SU-DHL-6 (cell line): ENCODE measurements at regions not wholly inside any gene's neighbourhood (a gene's known extent, or its start where the extent isn't known, plus 50 kb on each side); places are given as distances from the start of the nearest gene placed in this dataset.

ENCODE experiments used
- H2AFZ ChIP-seq: fragments of 200-600 bp; sonication (generic); 2 replicates; pipeline ENCODE4 v1.6.1; 2014; ENCODE audit warnings: low read depth, mild to moderate bottlenecking, moderate library complexity, mixed read lengths, antibody characterized with exemption, low read length; ENCODE audit not compliant: severe bottlenecking
- H3F3A ChIP-seq: fragments of 200-600 bp; shearing (Covaris generic); 2 replicates; pipeline ENCODE4 v1.6.0; 2016; ENCODE audit warnings: antibody characterized with exemption, mild to moderate bottlenecking; ENCODE audit not compliant: insufficient read depth
- H3K27ac ChIP-seq: fragments of 200-600 bp; sonication (generic); 2 replicates; pipeline ENCODE4 v1.5.1; 2016; ENCODE audit warnings: low read depth, mild to moderate bottlenecking, low read length, moderate library complexity, mixed read lengths
- H3K27me3 ChIP-seq: fragments of 200-600 bp; sonication (generic), shearing (Covaris generic); 2 replicates; pipeline ENCODE4 v1.6.0; 2014; ENCODE audit warnings: mild to moderate bottlenecking, low read length
- H3K36me3 ChIP-seq: fragments of 200-600 bp; sonication (generic); 2 replicates; pipeline ENCODE4 v1.6.1; 2014; ENCODE audit warnings: mild to moderate bottlenecking, low read length, mixed read lengths
- H3K4me2 ChIP-seq: fragments of 300-600, 200-600 bp; shearing (Covaris generic), sonication (generic); 2 replicates; pipeline ENCODE4 v1.6.0; 2014; ENCODE audit warnings: low read length, low read depth, mild to moderate bottlenecking; ENCODE audit not compliant: poor library complexity, severe bottlenecking
- H3K4me3 ChIP-seq: fragments of 200-600 bp; sonication (generic); 2 replicates; pipeline ENCODE4 v1.5.1; 2014; ENCODE audit warnings: antibody characterized with exemption, low read length, mild to moderate bottlenecking, mixed read lengths; ENCODE audit not compliant: insufficient read depth, poor library complexity, severe bottlenecking
- H3K79me2 ChIP-seq: fragments of 200-600 bp; sonication (generic); 2 replicates; pipeline ENCODE4 v1.6.1; 2014; ENCODE audit warnings: mild to moderate bottlenecking, low read length, moderate library complexity; ENCODE audit not compliant: insufficient read depth
- H3K9ac ChIP-seq: fragments of 200-600 bp; sonication (generic); 2 replicates; pipeline ENCODE4 v1.7.0; 2014; ENCODE audit warnings: mild to moderate bottlenecking, low read length
- H3K9me2 ChIP-seq: fragments of 200-600 bp; sonication (generic); replicated peaks from 2 replicates; pipeline ENCODE4 v1.6.1; 2014; ENCODE audit warnings: low read length; ENCODE audit not compliant: insufficient read depth
- H3K9me3 ChIP-seq: fragments of 200-600 bp; sonication (generic); 2 replicates; pipeline ENCODE4 v1.6.1; 2014; ENCODE audit warnings: low read length, mixed read lengths; ENCODE audit not compliant: insufficient read depth
- H4K20me1 ChIP-seq: fragments of 200-600 bp; sonication (generic); 2 replicates; pipeline ENCODE4 v1.6.1; 2014; ENCODE audit warnings: low read depth, mild to moderate bottlenecking, antibody characterized with exemption, low read length, moderate library complexity, mixed read lengths
- EZH2phosphoT487 ChIP-seq: fragments of 200-600 bp; sonication (generic), shearing (Covaris generic); conservative IDR thresholded peaks from 2 replicates; pipeline ENCODE4 v1.6.1; 2018; ENCODE audit warnings: mild to moderate bottlenecking, antibody characterized with exemption, low read length, moderate library complexity, mixed read lengths
- TF ChIP-seq, protein P1 (sequence below): fragments of 200-600 bp; sonication (generic); IDR thresholded peaks from one replicate; pipeline ENCODE4 v1.5.1; 2017; ENCODE audit warnings: antibody characterized with exemption, mild to moderate bottlenecking, low read length, moderate library complexity; ENCODE audit not compliant: insufficient read depth, poor library complexity, severe bottlenecking

DNA sequence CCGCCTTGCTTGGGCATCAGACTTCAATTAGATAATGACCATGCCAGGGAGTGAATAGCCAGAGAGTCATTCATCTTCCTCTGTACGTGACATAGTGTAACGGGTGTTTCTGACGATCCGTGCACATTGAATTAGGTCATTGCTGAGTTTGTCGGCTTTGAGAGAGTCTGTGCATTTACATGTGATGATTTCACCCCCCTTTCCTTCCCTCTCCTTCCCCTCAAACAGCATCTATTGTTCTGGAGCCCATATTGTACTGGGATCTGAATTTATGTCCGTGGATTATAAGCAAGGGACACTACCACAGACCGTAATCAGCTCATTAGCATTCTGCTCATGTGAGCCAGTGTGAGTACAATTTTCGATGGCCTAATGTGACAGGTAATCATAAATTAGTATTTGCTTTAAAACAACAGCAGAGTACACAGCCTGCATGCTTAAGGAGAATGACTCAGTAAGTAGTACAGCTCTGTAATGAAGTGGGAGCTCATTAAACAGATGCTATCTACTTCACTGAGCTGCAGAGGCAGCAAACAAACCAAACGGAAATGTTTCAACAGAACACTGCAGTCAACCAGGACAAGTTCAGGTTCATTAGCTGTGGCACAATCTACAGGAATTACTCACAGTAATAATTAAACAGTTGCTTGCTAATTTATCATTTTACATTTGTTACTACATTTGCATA, 302.1 kb downstream of the CSNK1G3 start:
- Histone ChIP-seq H3K9me2 (no peaks in the 10 kb centered on the region), H3F3A (peaks cover 12% of the 10 kb centered on the region), H3K79me2 (no peaks in the 10 kb centered on the region), H3K9me3 (no peaks in the 10 kb centered on the region), H3K36me3 (no peaks in the 10 kb centered on the region), H4K20me1 (no peaks in the 10 kb centered on the region), H3K27me3 (no peaks in the 10 kb centered on the region), H3K27ac (peak overlapping the region; percentile 93), H3K4me3 (no peak overlapping the region), H3K9ac (peak overlapping the region; percentile 35), H2AFZ (peak overlapping the region; percentile 83), H3K4me2 (peak overlapping the region; percentile 48)
- TF ChIP-seq, protein P1, sequence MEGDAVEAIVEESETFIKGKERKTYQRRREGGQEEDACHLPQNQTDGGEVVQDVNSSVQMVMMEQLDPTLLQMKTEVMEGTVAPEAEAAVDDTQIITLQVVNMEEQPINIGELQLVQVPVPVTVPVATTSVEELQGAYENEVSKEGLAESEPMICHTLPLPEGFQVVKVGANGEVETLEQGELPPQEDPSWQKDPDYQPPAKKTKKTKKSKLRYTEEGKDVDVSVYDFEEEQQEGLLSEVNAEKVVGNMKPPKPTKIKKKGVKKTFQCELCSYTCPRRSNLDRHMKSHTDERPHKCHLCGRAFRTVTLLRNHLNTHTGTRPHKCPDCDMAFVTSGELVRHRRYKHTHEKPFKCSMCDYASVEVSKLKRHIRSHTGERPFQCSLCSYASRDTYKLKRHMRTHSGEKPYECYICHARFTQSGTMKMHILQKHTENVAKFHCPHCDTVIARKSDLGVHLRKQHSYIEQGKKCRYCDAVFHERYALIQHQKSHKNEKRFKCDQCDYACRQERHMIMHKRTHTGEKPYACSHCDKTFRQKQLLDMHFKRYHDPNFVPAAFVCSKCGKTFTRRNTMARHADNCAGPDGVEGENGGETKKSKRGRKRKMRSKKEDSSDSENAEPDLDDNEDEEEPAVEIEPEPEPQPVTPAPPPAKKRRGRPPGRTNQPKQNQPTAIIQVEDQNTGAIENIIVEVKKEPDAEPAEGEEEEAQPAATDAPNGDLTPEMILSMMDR = no peak
- TF ChIP-seq EZH2phosphoT487 = no peak

DNA sequence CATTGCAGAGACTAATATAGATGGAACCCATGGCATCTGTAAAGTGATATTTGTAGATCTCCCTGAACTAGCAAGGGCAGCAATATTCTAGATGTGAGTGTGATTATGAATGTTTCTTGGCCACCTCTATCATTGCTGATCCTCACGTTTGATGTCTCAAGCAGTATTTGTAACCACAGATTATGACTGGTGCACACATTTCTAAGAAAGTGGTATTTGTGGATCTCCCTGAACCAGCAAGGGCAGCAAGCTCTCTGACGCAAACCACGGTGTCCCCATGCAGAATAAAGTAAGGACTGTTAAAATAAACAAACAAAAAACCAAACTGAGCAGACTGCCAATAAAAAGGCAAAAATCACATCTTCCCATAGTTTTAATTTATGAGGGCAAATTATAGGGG, 301.3 kb downstream of the CSNK1G3 start:
- Histone ChIP-seq H3K27ac (peak overlapping the region; percentile 93), H3K9me2 (no peaks in the 10 kb centered on the region), H3F3A (peaks cover 19% of the 10 kb centered on the region), H3K27me3 (no peaks in the 10 kb centered on the region), H3K79me2 (no peaks in the 10 kb centered on the region), H3K9ac (0 out of 2 replicates have a peak overlapping the region, but pooled peaks have one; percentile 35), H2AFZ (peak overlapping the region; percentile 7), H3K36me3 (no peaks in the 10 kb centered on the region), H4K20me1 (no peaks in the 10 kb centered on the region), H3K4me3 (no peak overlapping the region), H3K4me2 (peak overlapping the region; percentile 48), H3K9me3 (no peaks in the 10 kb centered on the region)
- TF ChIP-seq EZH2phosphoT487 = no peak
- TF ChIP-seq, protein P1 = no peak

DNA sequence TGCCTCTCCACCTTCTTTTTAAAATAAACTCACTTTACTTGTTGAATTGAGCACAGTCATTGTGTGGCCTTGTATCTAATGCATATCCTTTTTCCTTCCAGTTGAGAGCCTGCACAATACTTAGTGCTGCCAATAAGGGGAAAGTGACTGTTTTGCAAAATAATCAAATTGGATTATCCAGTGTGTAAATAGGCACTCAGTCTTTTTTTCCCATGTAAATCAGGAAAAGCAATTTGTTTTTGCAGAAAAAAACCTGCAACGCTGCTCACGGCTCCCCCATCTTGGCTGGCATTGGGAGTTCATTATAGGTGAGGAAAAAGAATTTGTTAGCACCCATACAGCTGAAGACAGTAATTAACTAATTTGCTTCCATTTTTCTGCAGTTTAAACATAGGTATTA, 299.9 kb downstream of the CSNK1G3 start:
- no peaks in the 10 kb centered on the region for H3K9me3 ChIP-seq
- no peak overlapping the region for H3K9ac ChIP-seq
- no peak overlapping the region for H3K4me2 ChIP-seq
- H3K27me3 ChIP-seq = no peaks in the 10 kb centered on the region
- no peaks in the 10 kb centered on the region for H3K9me2 ChIP-seq
- no peaks in the 10 kb centered on the region for H3K79me2 ChIP-seq
- H4K20me1 ChIP-seq = no peaks in the 10 kb centered on the region
- H3K4me3 ChIP-seq = no peak overlapping the region
- no peaks in the 10 kb centered on the region for H3K36me3 ChIP-seq
- TF ChIP-seq EZH2phosphoT487 = no peak
- TF ChIP-seq, protein P1 = no peak
- H3F3A ChIP-seq = peaks cover 19% of the 10 kb centered on the region
- no peak overlapping the region for H2AFZ ChIP-seq
- H3K27ac ChIP-seq = peak overlapping the region; percentile 93
